HCT116 (cell line): ENCODE measurements at regions not wholly inside any gene's neighbourhood (a gene's known extent, or its start where the extent isn't known, plus 50 kb on each side); places are given as distances from the start of the nearest gene placed in this dataset.

Source experiments
- RAD21 ChIP-seq: IDR thresholded peaks from 2 replicates; pipeline ENCODE4 v1.6.1; 2012; ENCODE audit warnings: low read depth, mild to moderate bottlenecking
- SIN3A ChIP-seq: IDR thresholded peaks from 2 replicates; pipeline ENCODE4 v1.6.1; 2012; ENCODE audit warnings: low read depth

DNA sequence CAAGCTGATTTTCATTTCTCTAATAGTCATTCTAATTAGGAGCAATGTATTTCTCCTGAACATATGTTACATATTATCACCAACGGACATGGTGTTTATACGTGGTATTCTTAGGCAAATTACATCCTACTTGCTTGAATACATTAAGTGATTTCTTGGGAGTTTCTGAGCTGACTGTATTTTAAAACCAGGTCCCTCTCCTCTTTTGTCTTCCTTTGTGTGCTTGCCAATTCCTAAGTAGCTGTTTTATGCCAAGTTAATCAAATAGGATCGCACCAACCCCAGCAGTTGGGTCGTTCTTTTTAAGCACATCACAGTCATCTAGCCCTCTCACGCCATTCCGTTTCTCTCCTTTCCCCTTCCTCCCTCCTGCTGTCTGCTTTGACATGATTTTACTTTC lies 75.4 kb upstream of the MAP2 start:
- TF ChIP-seq RAD21 (no peak), SIN3A (no peak)
